GM12872 (cell line): ENCODE measurements at regions not wholly inside any gene's neighbourhood (a gene's known extent, or its start where the extent isn't known, plus 50 kb on each side); places are given as distances from the start of the nearest gene placed in this dataset.

Experiments used
- TF ChIP-seq, protein P1 (sequence below): IDR thresholded peaks from 3 replicates; pipeline ENCODE4 v1.5.1; 2011; ENCODE audit warnings: low read depth, mild to moderate bottlenecking, low read length, moderate library complexity; ENCODE audit not compliant: insufficient read depth

DNA sequence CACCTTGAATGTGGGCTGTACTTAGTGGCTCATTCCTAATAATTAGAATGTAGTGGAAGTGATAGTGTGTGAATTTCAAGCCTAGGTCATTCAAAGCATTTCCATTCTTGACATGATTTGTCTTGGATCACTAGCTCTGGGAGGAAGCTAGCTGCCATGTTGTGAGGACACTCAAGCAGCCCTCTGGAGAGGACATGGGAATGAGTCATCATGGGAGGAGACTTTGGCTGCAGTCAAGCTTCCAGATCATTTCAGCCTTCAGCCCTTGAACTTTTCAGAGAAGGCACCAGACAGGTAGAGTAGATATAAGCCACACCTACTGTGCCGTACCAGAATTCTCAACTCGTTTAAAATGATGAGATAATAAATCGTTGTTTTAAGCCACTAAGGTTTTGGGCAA is 506.9 kb downstream of the ZNF608 start:
- TF ChIP-seq, protein P1, sequence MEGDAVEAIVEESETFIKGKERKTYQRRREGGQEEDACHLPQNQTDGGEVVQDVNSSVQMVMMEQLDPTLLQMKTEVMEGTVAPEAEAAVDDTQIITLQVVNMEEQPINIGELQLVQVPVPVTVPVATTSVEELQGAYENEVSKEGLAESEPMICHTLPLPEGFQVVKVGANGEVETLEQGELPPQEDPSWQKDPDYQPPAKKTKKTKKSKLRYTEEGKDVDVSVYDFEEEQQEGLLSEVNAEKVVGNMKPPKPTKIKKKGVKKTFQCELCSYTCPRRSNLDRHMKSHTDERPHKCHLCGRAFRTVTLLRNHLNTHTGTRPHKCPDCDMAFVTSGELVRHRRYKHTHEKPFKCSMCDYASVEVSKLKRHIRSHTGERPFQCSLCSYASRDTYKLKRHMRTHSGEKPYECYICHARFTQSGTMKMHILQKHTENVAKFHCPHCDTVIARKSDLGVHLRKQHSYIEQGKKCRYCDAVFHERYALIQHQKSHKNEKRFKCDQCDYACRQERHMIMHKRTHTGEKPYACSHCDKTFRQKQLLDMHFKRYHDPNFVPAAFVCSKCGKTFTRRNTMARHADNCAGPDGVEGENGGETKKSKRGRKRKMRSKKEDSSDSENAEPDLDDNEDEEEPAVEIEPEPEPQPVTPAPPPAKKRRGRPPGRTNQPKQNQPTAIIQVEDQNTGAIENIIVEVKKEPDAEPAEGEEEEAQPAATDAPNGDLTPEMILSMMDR: no peak

DNA sequence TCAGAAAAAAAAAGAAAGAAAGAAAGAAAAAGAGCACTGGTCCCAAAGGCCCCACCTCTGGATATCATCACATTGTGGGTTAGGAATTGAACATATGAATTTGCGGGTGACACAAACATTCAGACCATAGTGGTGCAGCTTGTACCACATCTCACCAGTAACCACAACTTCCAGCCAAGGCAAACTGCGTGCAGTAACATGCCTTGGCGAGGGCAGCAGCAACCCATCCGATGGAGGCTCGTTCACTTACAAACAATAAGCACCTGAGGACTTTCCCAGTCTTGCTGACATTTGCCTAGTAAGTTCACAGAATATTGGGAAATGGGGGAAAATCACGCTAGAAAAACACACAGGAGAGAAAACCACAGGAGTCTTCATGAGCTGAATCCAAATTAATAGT is 508.1 kb downstream of the ZNF608 start:
- TF ChIP-seq, protein P1: no peak

DNA sequence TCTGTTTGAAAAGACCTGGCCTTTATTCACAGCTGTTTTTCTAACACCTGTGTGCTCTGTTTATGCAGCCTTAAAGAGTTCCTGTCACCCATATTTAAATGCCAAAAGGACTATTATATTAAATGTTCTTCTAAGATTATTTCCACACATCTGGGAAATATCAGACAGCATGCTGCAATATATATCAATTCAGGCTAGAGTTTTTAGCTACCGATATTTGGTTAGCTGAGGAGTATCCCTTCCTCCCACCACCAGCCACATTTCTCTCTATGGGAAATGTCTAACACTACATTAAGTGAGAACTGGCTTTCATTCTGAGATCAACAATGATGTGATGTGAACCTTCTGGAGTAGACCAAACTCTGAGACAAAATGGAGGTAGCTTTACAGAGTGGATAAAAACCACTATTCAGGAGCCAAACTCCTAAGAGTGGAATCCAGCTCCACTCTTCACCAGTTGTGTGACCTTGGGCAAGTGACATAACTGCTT is 509.2 kb downstream of the ZNF608 start:
- TF ChIP-seq, protein P1: no peak

DNA sequence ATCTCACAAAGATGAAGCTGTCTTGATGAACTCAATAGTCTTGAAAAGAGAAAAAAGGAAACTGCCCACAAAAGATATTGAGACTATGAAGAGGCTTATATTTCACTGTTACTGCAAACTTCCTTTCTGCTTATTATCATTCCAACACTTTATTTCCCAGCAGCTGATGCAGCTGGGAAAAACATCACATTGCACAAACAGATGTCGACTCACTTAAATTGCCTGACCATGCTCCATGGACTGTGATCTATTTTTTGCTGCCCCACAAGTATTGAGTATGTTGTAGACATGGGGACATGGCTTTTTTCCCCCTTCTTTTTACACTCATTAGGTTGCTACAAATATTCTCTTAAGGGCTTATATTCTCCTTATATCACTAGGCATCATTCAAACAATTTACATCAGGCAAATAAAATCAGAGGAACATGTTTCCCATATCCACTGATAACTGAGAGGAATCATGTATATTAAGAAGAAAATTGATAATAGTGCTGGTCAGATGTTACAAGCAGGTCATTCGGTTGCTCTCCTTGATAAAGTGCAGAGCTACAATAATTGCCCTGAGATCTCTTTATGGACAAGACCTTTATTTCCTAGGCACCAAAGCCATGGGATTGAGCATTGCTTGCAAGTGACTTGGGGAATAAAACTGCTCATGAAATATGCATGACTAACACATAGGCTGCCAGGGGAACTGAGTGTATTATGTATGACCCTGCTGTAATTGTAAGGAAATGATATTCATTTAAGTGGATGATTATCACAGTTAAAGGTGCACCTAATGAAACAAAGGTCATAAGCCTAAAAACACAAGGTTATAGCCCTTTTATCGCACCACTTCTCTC is 509.9 kb downstream of the ZNF608 start:
- TF ChIP-seq, protein P1: no peak

DNA sequence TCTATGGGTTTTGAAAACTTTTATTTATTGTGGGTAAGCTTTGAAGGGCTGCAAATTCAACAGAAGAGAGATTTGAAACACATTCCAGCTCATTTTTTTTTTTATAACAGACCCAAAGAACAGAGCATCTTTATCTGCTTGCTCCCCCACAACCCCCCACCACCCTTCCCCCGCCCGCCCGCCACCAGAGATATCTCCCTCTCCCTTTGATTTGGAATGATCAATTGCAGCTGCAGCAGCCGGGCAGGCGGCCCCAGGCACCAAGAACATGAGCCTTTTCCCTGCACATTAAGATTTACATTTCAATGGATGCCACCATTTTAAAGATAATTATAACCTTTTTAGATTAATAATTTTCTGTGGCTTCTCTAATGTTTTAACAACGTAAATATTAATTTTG is 510.9 kb downstream of the ZNF608 start:
- TF ChIP-seq, protein P1: no peak

DNA sequence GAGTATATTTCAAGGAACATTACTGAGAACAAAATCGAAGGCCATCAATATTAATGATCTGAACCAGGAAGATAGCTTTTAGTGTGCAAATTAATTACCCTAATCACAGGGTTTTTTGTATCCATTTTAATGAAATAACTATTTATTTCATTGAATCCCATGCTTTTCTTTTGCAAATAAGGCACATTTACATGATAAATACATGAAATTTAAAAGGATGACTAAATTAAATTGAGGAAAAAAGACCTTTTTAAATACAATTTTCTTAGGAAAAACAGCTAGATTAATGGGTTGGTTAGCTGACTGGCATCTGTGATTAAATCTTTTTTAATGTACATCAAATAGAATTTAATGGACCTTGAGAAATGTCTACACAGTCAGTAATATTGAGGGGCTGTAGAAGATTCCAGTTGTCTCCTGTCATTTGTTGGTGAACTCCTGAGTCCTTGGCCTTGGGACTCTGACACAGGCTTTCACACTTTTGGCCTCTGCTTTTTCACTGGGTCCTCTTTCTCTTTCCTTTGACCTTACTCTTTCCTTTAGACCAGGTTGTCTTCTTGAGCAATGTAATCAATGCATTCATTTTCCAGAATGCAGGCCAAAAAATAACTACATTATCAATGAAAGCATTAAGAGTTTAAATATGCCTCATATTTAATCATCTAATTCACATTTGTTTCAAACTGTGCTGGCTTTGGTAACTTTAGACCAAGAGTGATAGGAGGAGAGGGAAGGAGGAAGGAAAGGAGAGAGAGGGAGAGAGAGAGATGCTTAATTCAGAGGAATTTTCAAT is 511.5 kb downstream of the ZNF608 start:
- TF ChIP-seq, protein P1: no peak

DNA sequence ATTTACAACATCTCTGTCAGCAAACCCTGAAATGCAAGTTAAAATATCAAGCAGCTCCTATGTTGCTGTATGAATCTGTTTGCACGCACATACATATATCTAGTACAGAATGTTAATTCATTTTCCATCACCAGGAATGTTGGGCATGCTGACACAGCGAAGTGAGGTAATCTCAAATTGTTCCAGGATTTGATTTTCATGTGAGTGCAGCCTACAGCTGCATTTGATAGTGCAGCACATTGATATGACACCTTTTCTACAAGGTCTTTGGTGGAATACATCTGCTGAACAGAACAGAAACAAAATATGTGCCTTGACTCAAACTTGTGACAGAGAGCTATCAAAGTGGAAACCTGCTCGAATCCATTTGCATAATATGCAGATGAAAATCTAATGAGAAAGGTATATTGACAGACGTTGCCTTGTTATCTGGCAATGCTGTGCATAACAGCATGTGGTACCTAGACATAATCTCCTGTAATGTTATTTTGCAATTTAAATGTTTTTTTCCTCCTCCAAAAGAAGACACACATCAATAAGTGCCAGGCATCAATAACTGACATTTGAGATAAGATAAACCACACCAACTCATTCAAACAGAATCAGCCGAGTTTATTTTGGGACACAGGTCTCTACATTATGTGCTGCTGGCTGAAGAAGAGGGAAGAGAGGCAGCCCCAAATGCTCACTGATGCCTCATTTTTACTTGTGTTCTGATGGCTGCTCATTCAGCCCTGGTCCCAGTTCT is 512.2 kb downstream of the ZNF608 start:
- TF ChIP-seq, protein P1: no peak
